ENCODE measurements at regions not wholly inside any gene's neighbourhood (a gene's known extent, or its start where the extent isn't known, plus 50 kb on each side); places are given as distances from the start of the nearest gene placed in this dataset.

DNA sequence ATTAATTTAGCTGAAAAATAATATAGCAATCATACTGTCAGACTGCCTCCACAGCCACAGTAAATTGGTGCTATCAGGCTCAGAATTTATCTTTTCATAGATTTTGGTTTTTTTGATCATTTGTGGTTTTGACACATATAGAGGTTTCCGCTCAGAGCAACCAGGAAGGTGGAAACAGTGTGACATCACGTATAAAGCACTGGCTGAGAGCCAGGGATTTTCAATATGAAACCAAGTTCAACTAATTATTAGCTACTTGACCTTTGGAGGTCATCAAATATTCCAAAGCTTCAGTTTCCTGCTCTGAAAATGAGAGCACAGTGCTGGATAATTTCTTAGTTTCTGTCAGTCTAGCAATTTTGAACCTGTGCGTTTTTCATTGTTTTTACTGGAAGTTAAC lies 433.8 kb upstream of the SUCLG2 start:
- TF ChIP-seq POLR2A (IDR thresholded peaks at IDR 0.05) = no peak
- TF ChIP-seq, protein P1, sequence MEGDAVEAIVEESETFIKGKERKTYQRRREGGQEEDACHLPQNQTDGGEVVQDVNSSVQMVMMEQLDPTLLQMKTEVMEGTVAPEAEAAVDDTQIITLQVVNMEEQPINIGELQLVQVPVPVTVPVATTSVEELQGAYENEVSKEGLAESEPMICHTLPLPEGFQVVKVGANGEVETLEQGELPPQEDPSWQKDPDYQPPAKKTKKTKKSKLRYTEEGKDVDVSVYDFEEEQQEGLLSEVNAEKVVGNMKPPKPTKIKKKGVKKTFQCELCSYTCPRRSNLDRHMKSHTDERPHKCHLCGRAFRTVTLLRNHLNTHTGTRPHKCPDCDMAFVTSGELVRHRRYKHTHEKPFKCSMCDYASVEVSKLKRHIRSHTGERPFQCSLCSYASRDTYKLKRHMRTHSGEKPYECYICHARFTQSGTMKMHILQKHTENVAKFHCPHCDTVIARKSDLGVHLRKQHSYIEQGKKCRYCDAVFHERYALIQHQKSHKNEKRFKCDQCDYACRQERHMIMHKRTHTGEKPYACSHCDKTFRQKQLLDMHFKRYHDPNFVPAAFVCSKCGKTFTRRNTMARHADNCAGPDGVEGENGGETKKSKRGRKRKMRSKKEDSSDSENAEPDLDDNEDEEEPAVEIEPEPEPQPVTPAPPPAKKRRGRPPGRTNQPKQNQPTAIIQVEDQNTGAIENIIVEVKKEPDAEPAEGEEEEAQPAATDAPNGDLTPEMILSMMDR (IDR thresholded peaks at IDR 0.05) = no peak
